Fibroblast of villous mesenchyme (primary cell): ENCODE measurements at regions not wholly inside any gene's neighbourhood (a gene's known extent, or its start where the extent isn't known, plus 50 kb on each side); places are given as distances from the start of the nearest gene placed in this dataset.

Experiments used
- DNase-seq: peaks from one replicate; pipeline ENCODE4 v3.0.0-alpha.2; 2010; ENCODE audit warnings: low read depth
- H3K4me3 ChIP-seq: 2 replicates; pipeline ENCODE4 v1.5.1; 2011; ENCODE audit warnings: low read depth, mild to moderate bottlenecking, low read length
- TF ChIP-seq, protein P1 (sequence below): IDR thresholded peaks from 2 replicates; pipeline ENCODE4 v1.5.1; 2012; ENCODE audit warnings: low read depth, mild to moderate bottlenecking, low read length; ENCODE audit not compliant: insufficient read depth

DNA sequence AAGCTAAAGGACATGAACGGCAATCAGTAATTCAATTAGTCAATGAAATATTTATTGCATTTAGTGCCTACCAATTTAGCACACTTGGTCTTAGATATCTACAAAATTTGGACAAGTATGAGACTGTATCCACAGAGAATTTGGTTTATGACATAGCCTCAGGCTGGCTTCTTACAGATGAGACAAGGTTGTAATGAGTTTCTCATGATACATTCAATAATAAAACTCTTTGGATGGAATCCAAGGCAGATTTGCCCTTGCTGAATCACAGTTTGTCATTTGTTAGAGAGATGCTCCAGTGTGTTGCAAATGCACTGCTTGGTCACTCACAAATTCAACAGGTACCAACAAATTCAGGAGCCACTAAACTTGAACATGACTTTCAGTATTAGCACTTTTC is 162.5 kb downstream of the GPR37 start:
- TF ChIP-seq, protein P1, sequence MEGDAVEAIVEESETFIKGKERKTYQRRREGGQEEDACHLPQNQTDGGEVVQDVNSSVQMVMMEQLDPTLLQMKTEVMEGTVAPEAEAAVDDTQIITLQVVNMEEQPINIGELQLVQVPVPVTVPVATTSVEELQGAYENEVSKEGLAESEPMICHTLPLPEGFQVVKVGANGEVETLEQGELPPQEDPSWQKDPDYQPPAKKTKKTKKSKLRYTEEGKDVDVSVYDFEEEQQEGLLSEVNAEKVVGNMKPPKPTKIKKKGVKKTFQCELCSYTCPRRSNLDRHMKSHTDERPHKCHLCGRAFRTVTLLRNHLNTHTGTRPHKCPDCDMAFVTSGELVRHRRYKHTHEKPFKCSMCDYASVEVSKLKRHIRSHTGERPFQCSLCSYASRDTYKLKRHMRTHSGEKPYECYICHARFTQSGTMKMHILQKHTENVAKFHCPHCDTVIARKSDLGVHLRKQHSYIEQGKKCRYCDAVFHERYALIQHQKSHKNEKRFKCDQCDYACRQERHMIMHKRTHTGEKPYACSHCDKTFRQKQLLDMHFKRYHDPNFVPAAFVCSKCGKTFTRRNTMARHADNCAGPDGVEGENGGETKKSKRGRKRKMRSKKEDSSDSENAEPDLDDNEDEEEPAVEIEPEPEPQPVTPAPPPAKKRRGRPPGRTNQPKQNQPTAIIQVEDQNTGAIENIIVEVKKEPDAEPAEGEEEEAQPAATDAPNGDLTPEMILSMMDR: no peak
- DNase-seq: peak; percentile 12
- no peak overlapping the region for H3K4me3 ChIP-seq

DNA sequence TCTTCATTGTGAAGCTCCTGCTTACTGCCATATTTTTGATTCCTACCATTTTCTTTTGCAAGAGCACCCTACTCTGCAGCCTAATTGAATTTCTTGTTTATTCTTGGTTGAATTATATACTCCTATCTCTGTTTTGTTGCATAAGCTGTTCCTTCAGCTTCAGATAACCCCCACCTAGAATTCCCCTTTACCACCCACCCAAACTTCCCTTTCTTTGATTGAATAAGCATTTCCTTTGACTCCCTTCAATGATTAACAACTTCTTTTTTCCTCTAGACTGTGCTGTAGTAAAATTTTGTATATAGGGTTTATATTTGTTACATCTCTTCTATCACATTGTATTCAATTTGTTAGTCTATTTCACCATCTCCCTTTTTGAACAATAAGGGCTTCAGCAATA is 168.1 kb downstream of the GPR37 start:
- no peak for DNase-seq
- no peak overlapping the region for H3K4me3 ChIP-seq
- TF ChIP-seq, protein P1: no peak

DNA sequence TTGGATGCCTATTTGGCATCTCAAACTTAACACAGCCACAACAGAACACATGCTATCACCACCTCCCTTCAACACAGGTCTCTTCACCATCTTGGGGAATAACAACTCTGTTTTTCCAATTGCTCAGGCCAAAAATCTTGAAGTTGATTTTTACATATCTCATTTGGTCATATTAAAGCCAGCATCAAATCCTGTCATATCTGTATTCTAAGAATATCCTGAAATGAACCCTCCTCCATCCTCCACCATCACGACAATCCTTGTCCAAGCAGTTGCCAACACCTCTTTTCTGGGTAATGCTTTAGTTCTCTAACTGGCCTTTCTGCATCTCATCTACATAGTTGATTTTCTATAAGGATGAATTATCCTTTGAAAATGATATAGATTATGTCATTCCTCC is 168.7 kb downstream of the GPR37 start:
- no peak for DNase-seq
- TF ChIP-seq, protein P1: no peak
- no peak overlapping the region for H3K4me3 ChIP-seq

DNA sequence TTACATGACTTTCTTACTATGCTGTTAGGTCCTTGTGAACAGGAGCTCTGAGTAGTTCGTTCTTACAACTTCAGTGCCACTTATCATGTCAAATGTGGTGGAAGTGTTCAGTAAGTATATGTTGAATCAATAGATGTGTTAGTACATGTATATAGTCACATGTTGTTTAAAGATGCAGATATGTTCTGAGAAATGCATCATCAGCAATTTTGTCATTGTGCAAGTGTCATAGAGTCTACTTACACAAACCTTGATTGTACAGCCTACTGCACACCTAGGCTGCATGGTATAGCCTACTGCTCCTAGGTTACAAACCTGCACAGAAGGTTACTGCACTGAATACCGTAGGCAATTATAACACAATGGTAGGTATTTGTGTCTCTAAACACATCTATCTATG is 174.8 kb downstream of the GPR37 start:
- TF ChIP-seq, protein P1: no peak
- H3K4me3 ChIP-seq: no peak overlapping the region
- no peak for DNase-seq

DNA sequence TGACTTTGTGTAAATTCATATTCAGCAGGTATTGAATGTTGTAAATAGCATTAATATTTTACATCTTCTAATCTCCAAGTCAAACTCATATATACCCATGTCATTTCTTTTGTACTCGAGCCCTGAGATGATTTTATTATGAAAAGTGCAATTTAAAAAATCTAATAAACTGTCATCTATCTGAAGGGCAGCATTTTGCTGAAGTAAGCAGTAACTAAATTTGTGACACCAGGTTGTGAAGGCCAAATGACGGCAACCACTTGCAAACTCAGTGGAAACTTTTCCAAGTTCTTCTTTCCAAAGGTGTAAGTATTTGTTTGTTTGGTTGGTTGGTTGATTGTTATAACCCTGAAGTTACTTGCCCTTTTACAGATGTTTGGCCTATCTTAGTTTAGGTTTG is 188.3 kb downstream of the GPR37 start:
- H3K4me3 ChIP-seq: no peak overlapping the region
- TF ChIP-seq, protein P1: no peak
- DNase-seq: no peak

DNA sequence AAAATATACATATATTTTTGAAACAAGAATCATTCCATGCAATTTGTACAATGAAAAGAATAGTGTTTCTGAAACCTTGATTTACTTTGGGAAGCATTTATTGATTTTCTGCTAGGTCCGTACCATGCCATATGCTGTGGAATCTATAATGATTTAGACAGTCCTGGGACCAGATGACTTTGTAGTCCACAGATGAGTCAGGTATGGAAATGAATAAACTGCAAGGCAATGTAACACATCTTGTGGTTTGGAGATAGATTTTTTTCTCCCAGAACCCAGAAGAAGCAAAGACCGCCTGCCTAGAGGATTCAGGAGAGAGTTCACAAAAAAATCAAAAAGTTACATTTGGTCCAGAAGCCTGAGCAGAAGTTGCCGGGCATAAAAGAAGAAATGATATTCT is 190.4 kb downstream of the GPR37 start:
- TF ChIP-seq, protein P1: no peak
- no peak overlapping the region for H3K4me3 ChIP-seq
- no peak for DNase-seq

DNA sequence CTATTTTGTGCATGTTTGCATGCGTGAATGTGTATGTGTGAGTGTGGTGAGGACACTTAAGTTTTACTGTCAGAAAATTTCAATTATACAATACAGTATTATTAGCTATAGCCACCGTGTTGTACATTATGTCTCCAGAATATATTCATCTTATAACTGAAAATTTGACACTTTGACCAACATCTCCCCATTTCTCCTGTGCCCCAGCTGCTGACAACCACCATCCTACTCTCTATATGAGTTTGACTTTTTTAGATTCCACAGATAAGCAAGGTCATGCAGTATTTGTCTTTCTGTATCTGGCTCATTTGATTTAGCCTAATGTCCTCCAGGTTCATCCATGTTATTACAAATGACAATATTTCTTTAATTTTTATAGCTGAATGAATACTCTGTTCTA is 195.0 kb downstream of the GPR37 start:
- DNase-seq: no peak
- TF ChIP-seq, protein P1: no peak
- H3K4me3 ChIP-seq: no peak overlapping the region
